ENCODE measurements at regions not wholly inside any gene's neighbourhood (a gene's known extent, or its start where the extent isn't known, plus 50 kb on each side); places are given as distances from the start of the nearest gene placed in this dataset.

DNA sequence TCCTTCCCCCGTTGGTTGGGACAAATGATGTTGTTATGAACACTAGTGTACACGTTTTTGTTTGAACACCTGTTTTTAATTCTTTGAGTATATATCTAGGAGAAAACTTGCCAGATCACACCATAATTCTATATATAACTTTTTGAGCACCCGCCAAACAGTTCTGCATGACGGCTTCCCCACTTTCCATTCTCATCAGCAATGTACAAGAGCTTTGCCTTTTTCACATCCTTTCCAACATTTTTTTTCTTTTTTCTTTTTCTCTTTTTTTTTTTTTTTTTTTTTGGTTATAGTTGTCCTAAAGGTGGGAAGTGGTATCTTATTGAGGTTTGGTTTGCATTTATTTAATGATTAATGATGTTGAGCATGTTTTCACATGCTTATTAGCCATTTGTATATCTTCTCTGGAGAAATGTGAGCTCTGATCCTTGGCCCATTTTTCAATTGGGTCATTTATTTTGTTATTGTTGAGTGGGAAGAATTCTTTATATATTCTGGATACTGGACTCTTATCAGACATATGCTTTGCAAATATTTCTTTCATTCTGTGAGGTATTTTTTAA is 86.9 kb upstream of the ZC3H15 start:
- TF ChIP-seq, protein P1, sequence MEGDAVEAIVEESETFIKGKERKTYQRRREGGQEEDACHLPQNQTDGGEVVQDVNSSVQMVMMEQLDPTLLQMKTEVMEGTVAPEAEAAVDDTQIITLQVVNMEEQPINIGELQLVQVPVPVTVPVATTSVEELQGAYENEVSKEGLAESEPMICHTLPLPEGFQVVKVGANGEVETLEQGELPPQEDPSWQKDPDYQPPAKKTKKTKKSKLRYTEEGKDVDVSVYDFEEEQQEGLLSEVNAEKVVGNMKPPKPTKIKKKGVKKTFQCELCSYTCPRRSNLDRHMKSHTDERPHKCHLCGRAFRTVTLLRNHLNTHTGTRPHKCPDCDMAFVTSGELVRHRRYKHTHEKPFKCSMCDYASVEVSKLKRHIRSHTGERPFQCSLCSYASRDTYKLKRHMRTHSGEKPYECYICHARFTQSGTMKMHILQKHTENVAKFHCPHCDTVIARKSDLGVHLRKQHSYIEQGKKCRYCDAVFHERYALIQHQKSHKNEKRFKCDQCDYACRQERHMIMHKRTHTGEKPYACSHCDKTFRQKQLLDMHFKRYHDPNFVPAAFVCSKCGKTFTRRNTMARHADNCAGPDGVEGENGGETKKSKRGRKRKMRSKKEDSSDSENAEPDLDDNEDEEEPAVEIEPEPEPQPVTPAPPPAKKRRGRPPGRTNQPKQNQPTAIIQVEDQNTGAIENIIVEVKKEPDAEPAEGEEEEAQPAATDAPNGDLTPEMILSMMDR (conservative IDR thresholded peaks at IDR 0.05; ENCODE audit: low read depth, low read length), result no peak
- H3K4me3 ChIP-seq (ENCODE audit: low read depth, low read length), result no peak overlapping the region
- no peak for DNase-seq (ENCODE audit: low read depth)

GRCh38 chr2:186405842-186406241 is 80.2 kb upstream of the ZC3H15 start:
- H3K4me3 ChIP-seq (ENCODE audit: low read depth, low read length), result no peak overlapping the region
- DNase-seq (ENCODE audit: low read depth), result no peak
- TF ChIP-seq, protein P1 (conservative IDR thresholded peaks at IDR 0.05; ENCODE audit: low read depth, low read length), result no peak

DNA sequence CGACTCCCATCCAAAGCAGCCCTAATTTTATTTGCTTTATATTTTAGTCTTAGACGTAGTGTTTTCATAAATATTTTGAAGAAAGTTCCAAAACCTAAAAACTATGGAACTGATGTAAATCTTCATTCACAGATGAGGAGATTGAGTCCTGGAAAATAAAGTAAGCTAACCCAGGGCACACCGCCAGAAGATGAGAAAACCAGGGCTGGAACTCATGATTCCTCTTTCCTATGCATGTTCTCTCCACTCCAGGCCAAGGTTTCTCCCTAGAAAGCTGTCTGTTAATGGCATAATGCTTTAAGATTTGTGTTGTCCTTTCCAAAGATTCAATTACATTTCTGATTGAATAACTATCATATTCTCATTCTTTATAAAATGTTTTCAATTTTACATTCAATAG is 78.4 kb upstream of the ZC3H15 start:
- TF ChIP-seq, protein P1 (conservative IDR thresholded peaks at IDR 0.05; ENCODE audit: low read depth, low read length), result no peak
- no peak overlapping the region for H3K4me3 ChIP-seq (ENCODE audit: low read depth, low read length)
- no peak for DNase-seq (ENCODE audit: low read depth)

DNA sequence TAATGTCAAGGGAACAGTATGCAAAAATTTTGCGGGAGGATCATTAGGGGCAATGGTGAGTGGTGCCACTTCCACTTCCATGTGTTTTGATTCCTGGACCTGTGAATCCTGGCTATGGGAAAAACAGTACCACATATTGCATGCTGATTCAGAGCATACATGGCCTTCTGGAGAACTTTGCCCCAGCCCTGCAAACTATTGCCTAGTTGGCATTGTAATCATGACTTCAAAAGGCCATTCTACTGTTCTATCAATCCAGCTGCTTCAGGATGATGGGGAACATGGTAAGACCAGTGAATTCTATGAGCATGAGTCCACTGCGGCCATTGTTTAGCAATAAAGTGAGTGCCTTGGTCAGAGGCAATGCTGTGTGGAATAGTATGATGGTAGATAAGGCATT is 75.3 kb upstream of the ZC3H15 start:
- H3K4me3 ChIP-seq (ENCODE audit: low read depth, low read length), result no peak overlapping the region
- DNase-seq (ENCODE audit: low read depth), result no peak
- TF ChIP-seq, protein P1 (conservative IDR thresholded peaks at IDR 0.05; ENCODE audit: low read depth, low read length), result no peak

GRCh38 chr2:186422226-186422625 is 63.8 kb upstream of the ZC3H15 start:
- H3K4me3 ChIP-seq (ENCODE audit: low read depth, low read length), result no peak overlapping the region
- DNase-seq (ENCODE audit: low read depth), result peak; percentile 77
- TF ChIP-seq, protein P1 (conservative IDR thresholded peaks at IDR 0.05; ENCODE audit: low read depth, low read length), result no peak

GRCh38 chr2:186423481-186423880 is 62.6 kb upstream of the ZC3H15 start:
- no peak overlapping the region for H3K4me3 ChIP-seq (ENCODE audit: low read depth, low read length)
- no peak for DNase-seq (ENCODE audit: low read depth)
- TF ChIP-seq, protein P1 (conservative IDR thresholded peaks at IDR 0.05; ENCODE audit: low read depth, low read length), result no peak

DNA sequence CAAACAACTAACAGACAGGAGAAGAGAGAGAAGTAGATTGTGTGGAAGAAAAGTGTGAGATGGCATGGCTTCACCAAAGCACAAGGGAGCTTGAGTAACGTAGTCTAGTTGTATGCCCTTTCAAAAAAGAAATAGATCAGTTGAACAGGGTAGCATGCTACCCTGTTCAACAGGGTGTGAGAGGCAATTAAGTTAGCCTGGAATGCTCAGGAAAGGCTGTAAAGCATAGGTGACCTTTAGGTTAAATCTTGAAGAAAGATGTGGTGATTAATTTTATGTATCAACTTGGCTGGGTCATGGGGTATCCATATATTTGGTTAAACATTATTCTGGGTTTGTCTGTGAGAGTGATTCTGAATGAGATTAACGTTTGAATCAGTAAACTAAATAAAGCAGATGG is 61.8 kb upstream of the ZC3H15 start:
- TF ChIP-seq, protein P1 (conservative IDR thresholded peaks at IDR 0.05; ENCODE audit: low read depth, low read length), result no peak
- DNase-seq (ENCODE audit: low read depth), result no peak
- H3K4me3 ChIP-seq (ENCODE audit: low read depth, low read length), result no peak overlapping the region
